GM21619 (cell line): ENCODE measurements at regions not wholly inside any gene's neighbourhood (a gene's known extent, or its start where the extent isn't known, plus 50 kb on each side); places are given as distances from the start of the nearest gene placed in this dataset.

Experiments
- ATAC-seq: cut with Tn5 transposase; IDR thresholded peaks from one replicate; pipeline ENCODE4 v1.9.1; 2021; ENCODE audit not compliant: unreplicated experiment

- no peak for ATAC-seq
These were observed 745.5 kb downstream of the NR2F2 start for GRCh38 chr15:97076011-97076410.

- no peak for ATAC-seq
These were observed 747.5 kb downstream of the NR2F2 start for GRCh38 chr15:97077975-97078374.

GRCh38 chr15:97078591-97078990 lies 748.1 kb downstream of the NR2F2 start:
- no peak for ATAC-seq

GRCh38 chr15:97081666-97082226 lies 751.2 kb downstream of the NR2F2 start:
- ATAC-seq: no peak

- no peak for ATAC-seq
These were observed 752.3 kb downstream of the NR2F2 start for GRCh38 chr15:97082830-97083229.

- ATAC-seq: no peak
These were observed 754.1 kb downstream of the NR2F2 start for GRCh38 chr15:97084650-97085049.

GRCh38 chr15:97085731-97086130 lies 755.2 kb downstream of the NR2F2 start:
- ATAC-seq: no peak

GRCh38 chr15:97087006-97087741 lies 756.7 kb downstream of the NR2F2 start:
- no peak for ATAC-seq

- ATAC-seq: no peak
These were observed 760.6 kb downstream of the NR2F2 start for GRCh38 chr15:97091093-97091492.

- ATAC-seq: no peak
These were observed 762.2 kb downstream of the NR2F2 start for GRCh38 chr15:97092656-97093055.

GRCh38 chr15:97096303-97096835 lies 765.9 kb downstream of the NR2F2 start:
- ATAC-seq: no peak

GRCh38 chr15:97099040-97099439 lies 768.5 kb downstream of the NR2F2 start:
- no peak for ATAC-seq

GRCh38 chr15:97101572-97101971 lies 771.1 kb downstream of the NR2F2 start:
- no peak for ATAC-seq

- no peak for ATAC-seq
These were observed 784.6 kb downstream of the NR2F2 start for GRCh38 chr15:97114900-97115760.

- ATAC-seq: no peak
These were observed 785.2 kb downstream of the NR2F2 start for GRCh38 chr15:97115761-97116070.

GRCh38 chr15:97124790-97125189 lies 794.3 kb downstream of the NR2F2 start:
- ATAC-seq: no peak

GRCh38 chr15:97126553-97127233 lies 796.2 kb downstream of the NR2F2 start:
- ATAC-seq: no peak

- no peak for ATAC-seq
These were observed 799.2 kb downstream of the NR2F2 start for GRCh38 chr15:97129674-97130073.

GRCh38 chr15:97140216-97140615 lies 809.7 kb downstream of the NR2F2 start:
- ATAC-seq: no peak

- no peak for ATAC-seq
These were observed 810.9 kb downstream of the NR2F2 start for GRCh38 chr15:97141360-97141759.

- ATAC-seq: no peak
These were observed 811.4 kb downstream of the NR2F2 start for GRCh38 chr15:97141871-97142270.
